MM.1S (cell line): ENCODE measurements at regions not wholly inside any gene's neighbourhood (a gene's known extent, or its start where the extent isn't known, plus 50 kb on each side); places are given as distances from the start of the nearest gene placed in this dataset.

ENCODE experiments used
- DNase-seq: peaks from one replicate; pipeline ENCODE4 v3.0.0-alpha.2; 2015
- H2AFZ ChIP-seq: fragments of 300-600 bp; sonication (generic); 2 replicates; pipeline ENCODE4 v1.6.0; 2016; ENCODE audit warnings: antibody characterized with exemption, low read length
- H3F3A ChIP-seq: fragments of 300-600 bp; sonication (generic); 2 replicates; pipeline ENCODE4 v1.6.1; 2016; ENCODE audit warnings: mild to moderate bottlenecking, antibody characterized with exemption, low read length, moderate library complexity, mixed read lengths; ENCODE audit not compliant: insufficient read depth
- H3K27ac ChIP-seq: fragments of 300-600 bp; sonication (generic); 2 replicates; pipeline ENCODE4 v1.5.1; 2016; ENCODE audit warnings: mild to moderate bottlenecking, low read length
- H3K27me3 ChIP-seq: fragments of 300-600 bp; sonication (generic); replicated peaks from 2 replicates; pipeline ENCODE4 v1.6.0; 2016; ENCODE audit warnings: low read length; ENCODE audit not compliant: insufficient read depth
- H3K36me3 ChIP-seq: fragments of 300-600 bp; sonication (generic); replicated peaks from 2 replicates; pipeline ENCODE4 v1.6.1; 2016; ENCODE audit warnings: mild to moderate bottlenecking, low read length, mixed read lengths; ENCODE audit not compliant: insufficient read depth
- H3K4me1 ChIP-seq: fragments of 300-600 bp; sonication (generic); 2 replicates; pipeline ENCODE4 v1.6.1; 2016; ENCODE audit warnings: low read length, mixed read lengths
- H3K4me2 ChIP-seq: fragments of 300-600 bp; sonication (generic); 2 replicates; pipeline ENCODE4 v1.6.0; 2016; ENCODE audit warnings: low read depth, low read length
- H3K4me3 ChIP-seq: fragments of 300-600 bp; sonication (generic); 2 replicates; pipeline ENCODE4 v1.5.1; 2016; ENCODE audit warnings: low read length, mixed read lengths
- H3K79me2 ChIP-seq: fragments of 300-600 bp; sonication (generic); 2 replicates; pipeline ENCODE4 v1.6.1; 2016; ENCODE audit warnings: mixed run types, low read length, mixed read lengths
- H3K9ac ChIP-seq: fragments of 300-600 bp; sonication (generic); 2 replicates; pipeline ENCODE4 v1.6.1; 2016; ENCODE audit warnings: low read length, mixed read lengths
- H3K9me2 ChIP-seq: fragments of 300-600 bp; sonication (generic); replicated peaks from 2 replicates; pipeline ENCODE4 v1.6.1; 2016; ENCODE audit warnings: mild to moderate bottlenecking, low read length, mixed read lengths; ENCODE audit not compliant: insufficient read depth
- H3K9me3 ChIP-seq: fragments of 300-600 bp; sonication (generic); replicated peaks from 2 replicates; pipeline ENCODE4 v1.6.1; 2016; ENCODE audit warnings: mild to moderate bottlenecking, low read length, mixed read lengths; ENCODE audit not compliant: insufficient read depth
- H4K20me1 ChIP-seq: fragments of 300-600 bp; sonication (generic); 2 replicates; pipeline ENCODE4 v1.6.1; 2016; ENCODE audit warnings: mild to moderate bottlenecking, low read length, moderate library complexity, mixed read lengths; ENCODE audit not compliant: insufficient read depth
- EZH2 ChIP-seq: fragments of 300-600 bp; sonication (generic); optimal IDR thresholded peaks from 2 replicates; pipeline ENCODE3; 2017; ENCODE audit warnings: low read depth, mild to moderate bottlenecking, antibody characterized with exemption, low read length, mixed read lengths
- EZH2phosphoT487 ChIP-seq: fragments of 300-600 bp; sonication (generic); IDR thresholded peaks from 2 replicates; pipeline ENCODE4 v1.6.1; 2018; ENCODE audit warnings: antibody characterized with exemption, low read length
- TF ChIP-seq, protein P1 (sequence below): fragments of 300-600 bp; sonication (generic); IDR thresholded peaks from 2 replicates; pipeline ENCODE4 v1.5.1; 2016; ENCODE audit warnings: antibody characterized with exemption, low read length, mixed read lengths

- Histone ChIP-seq H3K4me1 (no peaks in the 10 kb centered on the region), H3K4me3 (no peak overlapping the region), H3K9ac (no peak overlapping the region), H3K36me3 (no peaks in the 10 kb centered on the region), H3K79me2 (no peaks in the 10 kb centered on the region), H3K27ac (no peak overlapping the region), H3K9me2 (no peaks in the 10 kb centered on the region), H3K9me3 (no peaks in the 10 kb centered on the region), H3F3A (no peaks in the 10 kb centered on the region), H3K27me3 (no peaks in the 10 kb centered on the region), H3K4me2 (no peak overlapping the region), H2AFZ (no peak overlapping the region), H4K20me1 (no peaks in the 10 kb centered on the region)
- no peak for DNase-seq
- TF ChIP-seq EZH2phosphoT487 (no peak), EZH2 (no peak)
- TF ChIP-seq, protein P1, sequence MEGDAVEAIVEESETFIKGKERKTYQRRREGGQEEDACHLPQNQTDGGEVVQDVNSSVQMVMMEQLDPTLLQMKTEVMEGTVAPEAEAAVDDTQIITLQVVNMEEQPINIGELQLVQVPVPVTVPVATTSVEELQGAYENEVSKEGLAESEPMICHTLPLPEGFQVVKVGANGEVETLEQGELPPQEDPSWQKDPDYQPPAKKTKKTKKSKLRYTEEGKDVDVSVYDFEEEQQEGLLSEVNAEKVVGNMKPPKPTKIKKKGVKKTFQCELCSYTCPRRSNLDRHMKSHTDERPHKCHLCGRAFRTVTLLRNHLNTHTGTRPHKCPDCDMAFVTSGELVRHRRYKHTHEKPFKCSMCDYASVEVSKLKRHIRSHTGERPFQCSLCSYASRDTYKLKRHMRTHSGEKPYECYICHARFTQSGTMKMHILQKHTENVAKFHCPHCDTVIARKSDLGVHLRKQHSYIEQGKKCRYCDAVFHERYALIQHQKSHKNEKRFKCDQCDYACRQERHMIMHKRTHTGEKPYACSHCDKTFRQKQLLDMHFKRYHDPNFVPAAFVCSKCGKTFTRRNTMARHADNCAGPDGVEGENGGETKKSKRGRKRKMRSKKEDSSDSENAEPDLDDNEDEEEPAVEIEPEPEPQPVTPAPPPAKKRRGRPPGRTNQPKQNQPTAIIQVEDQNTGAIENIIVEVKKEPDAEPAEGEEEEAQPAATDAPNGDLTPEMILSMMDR, result no peak
These were observed 228.7 kb downstream of the FSIP2 start for GRCh38 chr2:185967335-185967734.

GRCh38 chr2:185970148-185970852, 231.7 kb downstream of the FSIP2 start:
- no peaks in the 10 kb centered on the region for H3K4me1 ChIP-seq
- H3K9me3 ChIP-seq, result no peaks in the 10 kb centered on the region
- no peak overlapping the region for H3K4me2 ChIP-seq
- H3K9ac ChIP-seq, result no peak overlapping the region
- no peaks in the 10 kb centered on the region for H4K20me1 ChIP-seq
- no peak for DNase-seq
- TF ChIP-seq EZH2phosphoT487, result no peak
- no peak for TF ChIP-seq EZH2
- TF ChIP-seq, protein P1, result no peak
- no peak overlapping the region for H3K4me3 ChIP-seq
- H2AFZ ChIP-seq, result no peak overlapping the region
- H3K9me2 ChIP-seq, result no peaks in the 10 kb centered on the region
- H3K36me3 ChIP-seq, result no peaks in the 10 kb centered on the region; the same call in 1 of the 2 replicates
- no peaks in the 10 kb centered on the region for H3F3A ChIP-seq
- no peaks in the 10 kb centered on the region for H3K79me2 ChIP-seq
- H3K27me3 ChIP-seq, result no peaks in the 10 kb centered on the region
- no peak overlapping the region for H3K27ac ChIP-seq

DNA sequence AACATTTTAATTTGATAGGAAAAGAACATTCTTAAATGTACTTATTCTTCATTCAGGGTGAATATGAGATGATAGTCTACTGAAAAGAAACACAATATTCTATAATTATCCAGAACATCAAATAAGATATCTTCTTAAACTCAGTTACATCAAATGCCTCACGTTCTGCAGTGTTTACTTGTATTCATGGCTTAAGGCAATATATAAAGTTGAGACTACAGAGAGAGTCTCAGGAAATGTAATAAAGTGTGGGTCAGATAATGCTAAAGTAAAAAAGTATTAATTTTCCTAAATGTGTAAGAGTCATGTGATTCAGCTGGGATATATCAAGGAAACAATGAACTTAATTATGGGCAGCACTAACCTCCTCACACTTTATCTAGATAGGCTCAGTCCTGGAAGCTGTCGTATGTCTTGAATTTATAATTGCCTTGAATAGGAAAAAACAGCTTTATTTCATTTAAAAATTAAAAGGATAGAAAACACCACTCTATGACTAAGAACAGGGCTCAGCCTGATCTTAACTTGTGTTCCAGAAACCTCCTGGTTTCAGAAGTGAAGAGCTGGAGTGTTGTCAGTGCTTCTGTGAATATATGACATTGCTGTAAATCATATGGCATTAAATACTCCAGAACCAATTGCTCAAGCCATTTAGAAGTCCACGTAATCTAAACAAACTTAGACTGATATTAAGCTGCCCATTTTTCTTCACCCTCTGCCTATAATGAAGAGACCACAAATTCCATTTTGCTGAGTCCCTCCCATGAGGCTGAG, 240.2 kb downstream of the FSIP2 start:
- no peak for DNase-seq
- no peaks in the 10 kb centered on the region for H3K4me1 ChIP-seq
- no peaks in the 10 kb centered on the region for H3K27me3 ChIP-seq
- H3K36me3 ChIP-seq, result no peaks in the 10 kb centered on the region
- no peaks in the 10 kb centered on the region for H3K9me3 ChIP-seq
- H3K79me2 ChIP-seq, result no peaks in the 10 kb centered on the region
- H3K9ac ChIP-seq, result no peak overlapping the region
- H3K27ac ChIP-seq, result no peak overlapping the region
- no peak overlapping the region for H3K4me3 ChIP-seq
- H3F3A ChIP-seq, result no peaks in the 10 kb centered on the region
- no peaks in the 10 kb centered on the region for H4K20me1 ChIP-seq
- no peak overlapping the region for H3K4me2 ChIP-seq
- no peak overlapping the region for H2AFZ ChIP-seq
- TF ChIP-seq, protein P1, result no peak
- no peak for TF ChIP-seq EZH2phosphoT487
- no peak for TF ChIP-seq EZH2
- no peaks in the 10 kb centered on the region; the same call in 1 of the 2 replicates for H3K9me2 ChIP-seq
